ENCODE measurements at regions not wholly inside any gene's neighbourhood (a gene's known extent, or its start where the extent isn't known, plus 50 kb on each side); places are given as distances from the start of the nearest gene placed in this dataset.

DNA sequence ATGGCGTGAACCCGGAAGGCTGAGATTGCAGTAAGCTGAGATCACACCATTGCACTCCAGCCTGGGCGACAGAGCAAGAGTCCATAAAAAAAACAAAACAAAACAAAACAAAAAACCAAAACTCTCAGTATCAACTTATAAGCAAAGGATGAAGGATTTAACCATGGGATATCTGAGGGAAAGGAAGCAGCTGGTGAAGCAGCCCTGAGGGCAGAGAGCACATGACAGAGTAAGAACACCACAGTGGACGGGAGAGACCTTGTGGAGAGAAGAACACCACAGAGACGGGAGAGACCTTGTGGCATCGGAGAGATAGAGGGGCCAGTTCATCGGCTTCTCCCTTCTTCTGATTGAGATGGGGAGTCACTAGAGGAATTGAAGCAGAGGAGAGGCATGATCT, 697.2 kb downstream of the HDGFL1 start:
- no peak for TF ChIP-seq EP300 (IDR thresholded peaks at IDR 0.05)
- TF ChIP-seq, protein P1, sequence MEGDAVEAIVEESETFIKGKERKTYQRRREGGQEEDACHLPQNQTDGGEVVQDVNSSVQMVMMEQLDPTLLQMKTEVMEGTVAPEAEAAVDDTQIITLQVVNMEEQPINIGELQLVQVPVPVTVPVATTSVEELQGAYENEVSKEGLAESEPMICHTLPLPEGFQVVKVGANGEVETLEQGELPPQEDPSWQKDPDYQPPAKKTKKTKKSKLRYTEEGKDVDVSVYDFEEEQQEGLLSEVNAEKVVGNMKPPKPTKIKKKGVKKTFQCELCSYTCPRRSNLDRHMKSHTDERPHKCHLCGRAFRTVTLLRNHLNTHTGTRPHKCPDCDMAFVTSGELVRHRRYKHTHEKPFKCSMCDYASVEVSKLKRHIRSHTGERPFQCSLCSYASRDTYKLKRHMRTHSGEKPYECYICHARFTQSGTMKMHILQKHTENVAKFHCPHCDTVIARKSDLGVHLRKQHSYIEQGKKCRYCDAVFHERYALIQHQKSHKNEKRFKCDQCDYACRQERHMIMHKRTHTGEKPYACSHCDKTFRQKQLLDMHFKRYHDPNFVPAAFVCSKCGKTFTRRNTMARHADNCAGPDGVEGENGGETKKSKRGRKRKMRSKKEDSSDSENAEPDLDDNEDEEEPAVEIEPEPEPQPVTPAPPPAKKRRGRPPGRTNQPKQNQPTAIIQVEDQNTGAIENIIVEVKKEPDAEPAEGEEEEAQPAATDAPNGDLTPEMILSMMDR (IDR thresholded peaks at IDR 0.05): no peak

All from esophagus muscularis mucosa (tissue), 3 donors.